Transverse colon (tissue), 4 donors: ENCODE measurements at regions not wholly inside any gene's neighbourhood (a gene's known extent, or its start where the extent isn't known, plus 50 kb on each side); places are given as distances from the start of the nearest gene placed in this dataset.

ENCODE experiments used
- EP300 ChIP-seq: sonication (generic); formaldehyde crosslinking; IDR thresholded peaks from one replicate; pipeline ENCODE4 v1.6.1; 2017; ENCODE audit warnings: antibody characterized with exemption, low read depth
- POLR2AphosphoS5 ChIP-seq, 3 donors: sonication (generic); formaldehyde crosslinking; IDR thresholded peaks; one replicate each; pipeline ENCODE4 v1.6.1; 2016; ENCODE audit warnings: antibody characterized with exemption in 3 of 3
- TF ChIP-seq, protein P1 (sequence below), 5 experiments: fragments of 200-600 bp in 3 of 5; fragments of 450-650 bp in 2 of 5; sonication (generic) in 3 of 5; IDR thresholded peaks; 1 replicate in 2 of 5; 2 replicates in 3 of 5; pipeline ENCODE4 v1.5.1; 2016 to 2017; ENCODE audit warnings: antibody characterized with exemption in 5 of 5, inconsistent platforms in 3 of 5, mild to moderate bottlenecking in 2 of 5, moderate library complexity in 1 of 5

DNA sequence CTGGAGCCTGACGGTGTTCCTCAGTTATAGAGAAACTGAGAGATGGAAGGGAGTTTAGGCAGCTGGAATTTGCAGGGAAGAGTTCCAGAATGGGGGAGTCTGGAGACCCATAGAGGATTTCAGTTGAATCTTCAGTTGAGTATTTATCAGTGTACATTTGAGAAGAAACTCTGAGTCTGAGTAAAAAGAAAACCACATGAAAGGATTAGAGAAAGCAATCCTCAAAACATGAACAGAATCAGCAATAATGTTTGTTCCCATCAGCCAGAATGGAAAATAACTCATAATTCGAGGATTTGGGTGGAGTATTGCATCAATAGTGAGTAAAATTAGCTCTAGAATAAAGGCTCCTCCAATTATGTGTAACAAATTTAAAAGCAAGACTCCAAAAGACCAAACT is 130.0 kb upstream of the AHR start:
- TF ChIP-seq, protein P1, sequence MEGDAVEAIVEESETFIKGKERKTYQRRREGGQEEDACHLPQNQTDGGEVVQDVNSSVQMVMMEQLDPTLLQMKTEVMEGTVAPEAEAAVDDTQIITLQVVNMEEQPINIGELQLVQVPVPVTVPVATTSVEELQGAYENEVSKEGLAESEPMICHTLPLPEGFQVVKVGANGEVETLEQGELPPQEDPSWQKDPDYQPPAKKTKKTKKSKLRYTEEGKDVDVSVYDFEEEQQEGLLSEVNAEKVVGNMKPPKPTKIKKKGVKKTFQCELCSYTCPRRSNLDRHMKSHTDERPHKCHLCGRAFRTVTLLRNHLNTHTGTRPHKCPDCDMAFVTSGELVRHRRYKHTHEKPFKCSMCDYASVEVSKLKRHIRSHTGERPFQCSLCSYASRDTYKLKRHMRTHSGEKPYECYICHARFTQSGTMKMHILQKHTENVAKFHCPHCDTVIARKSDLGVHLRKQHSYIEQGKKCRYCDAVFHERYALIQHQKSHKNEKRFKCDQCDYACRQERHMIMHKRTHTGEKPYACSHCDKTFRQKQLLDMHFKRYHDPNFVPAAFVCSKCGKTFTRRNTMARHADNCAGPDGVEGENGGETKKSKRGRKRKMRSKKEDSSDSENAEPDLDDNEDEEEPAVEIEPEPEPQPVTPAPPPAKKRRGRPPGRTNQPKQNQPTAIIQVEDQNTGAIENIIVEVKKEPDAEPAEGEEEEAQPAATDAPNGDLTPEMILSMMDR (IDR thresholded peaks at IDR 0.05), result no peak
- TF ChIP-seq EP300 (no peak), POLR2AphosphoS5 (IDR thresholded peaks at IDR 0.05) (no peak)
